ENCODE measurements at regions not wholly inside any gene's neighbourhood (a gene's known extent, or its start where the extent isn't known, plus 50 kb on each side); places are given as distances from the start of the nearest gene placed in this dataset.
A peak's percentile ranks its signal among the peaks of the same experiment; 100 is the strongest.

- no peak for FAIRE-seq
Measured at GRCh38 chr2:75790814-75791467, 80.2 kb upstream of the GCFC2 start.

- no peak for FAIRE-seq
Measured at GRCh38 chr2:75790121-75790813, 79.6 kb upstream of the GCFC2 start.

- no peak for FAIRE-seq
Measured at GRCh38 chr2:75788902-75789301, 78.2 kb upstream of the GCFC2 start.

GRCh38 chr2:75788154-75788553, 77.4 kb upstream of the GCFC2 start:
- FAIRE-seq, result no peak

GRCh38 chr2:75787532-75788132, 76.9 kb upstream of the GCFC2 start:
- FAIRE-seq, result peak; percentile 90

GRCh38 chr2:75775311-75775823, 64.7 kb upstream of the GCFC2 start:
- no peak for FAIRE-seq

- no peak for FAIRE-seq
Measured at GRCh38 chr2:75772908-75773630, 62.4 kb upstream of the GCFC2 start.

GRCh38 chr2:75765798-75766197, 55.1 kb upstream of the GCFC2 start:
- FAIRE-seq, result no peak

- FAIRE-seq, result no peak
Measured at GRCh38 chr2:75764611-75765010, 53.9 kb upstream of the GCFC2 start.
